ENCODE measurements at regions not wholly inside any gene's neighbourhood (a gene's known extent, or its start where the extent isn't known, plus 50 kb on each side); places are given as distances from the start of the nearest gene placed in this dataset.
"Not testable (repeated sequence)": the region's sequence is repeated elsewhere in the genome, so short reads cannot be mapped to it uniquely, and the experiment has no call there.

DNA sequence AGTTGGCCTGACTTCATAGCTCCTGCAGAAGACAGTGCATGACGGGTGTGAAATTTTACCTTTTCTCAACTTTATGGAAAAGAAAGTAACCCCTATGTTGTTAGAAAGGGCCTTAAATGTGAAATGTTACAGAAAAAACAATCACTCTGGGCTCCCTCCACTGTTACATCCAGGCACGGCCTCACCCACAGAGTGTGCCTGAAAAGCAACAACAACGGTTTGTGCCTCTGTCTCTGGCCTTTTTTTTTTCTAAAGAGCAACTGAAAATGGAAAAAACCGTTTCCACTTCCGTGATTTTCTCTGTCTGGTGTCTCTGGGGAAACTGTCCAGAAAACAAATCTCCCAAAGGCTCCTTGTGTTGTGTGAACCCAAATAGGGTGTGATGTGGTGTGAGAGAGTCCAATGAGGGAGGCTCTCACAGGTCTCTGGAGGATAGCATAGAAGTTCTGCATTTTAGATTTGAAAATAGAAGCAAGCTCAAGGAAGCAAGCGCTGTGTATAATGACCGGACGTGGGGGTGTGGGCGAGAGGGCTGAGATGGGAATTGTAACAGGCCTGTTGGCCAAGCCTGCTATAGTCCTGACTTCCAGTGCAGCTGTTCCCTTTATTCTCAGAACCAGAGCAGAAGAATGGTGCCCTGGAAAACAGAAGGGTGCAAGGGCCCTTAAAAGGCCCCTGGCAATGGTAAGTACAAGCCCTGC is 221.8 kb upstream of the TUT7 start:
- no peak for DNase-seq (ENCODE audit: low read depth in 3 of 3)

DNA sequence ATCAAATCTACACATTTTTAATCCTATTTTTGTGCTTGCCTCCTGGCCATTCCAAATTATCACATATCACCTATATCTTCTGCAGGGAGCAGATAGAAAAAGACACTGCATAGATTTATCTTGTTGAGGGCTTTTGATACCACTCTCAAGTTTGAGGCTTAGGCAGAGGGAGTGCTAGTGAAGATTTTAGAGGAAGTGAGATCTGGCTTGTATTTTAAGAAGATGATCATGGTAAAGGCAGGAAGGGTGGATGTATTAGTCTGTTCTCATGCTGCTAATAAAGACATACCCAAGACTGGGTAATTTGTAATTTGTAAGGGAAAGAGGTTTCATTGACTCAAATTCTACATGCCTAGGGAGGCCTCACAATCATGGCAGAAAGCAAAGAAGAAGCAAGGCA is 220.9 kb upstream of the TUT7 start:
- no peak for DNase-seq (ENCODE audit: low read depth in 3 of 3)

DNA sequence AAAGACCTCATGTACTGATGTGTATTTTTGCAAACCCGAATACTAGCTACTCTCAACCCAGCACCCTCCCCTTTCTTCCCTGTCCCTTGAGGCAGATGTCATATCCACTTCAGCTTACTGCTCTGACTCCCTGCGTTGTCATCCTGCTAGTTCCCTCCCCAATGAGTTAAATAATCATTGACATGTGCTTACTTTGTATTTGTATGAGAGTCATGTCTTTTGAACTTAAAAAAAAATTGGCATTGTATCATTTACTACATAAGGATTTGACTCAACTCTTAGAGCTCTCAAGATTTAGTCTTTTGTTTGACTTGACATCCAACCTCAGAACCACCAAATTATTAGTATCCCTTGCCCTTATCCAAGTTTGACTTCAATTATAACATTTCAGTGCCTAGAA is 219.7 kb upstream of the TUT7 start:
- DNase-seq (ENCODE audit: low read depth in 3 of 3): no peak

DNA sequence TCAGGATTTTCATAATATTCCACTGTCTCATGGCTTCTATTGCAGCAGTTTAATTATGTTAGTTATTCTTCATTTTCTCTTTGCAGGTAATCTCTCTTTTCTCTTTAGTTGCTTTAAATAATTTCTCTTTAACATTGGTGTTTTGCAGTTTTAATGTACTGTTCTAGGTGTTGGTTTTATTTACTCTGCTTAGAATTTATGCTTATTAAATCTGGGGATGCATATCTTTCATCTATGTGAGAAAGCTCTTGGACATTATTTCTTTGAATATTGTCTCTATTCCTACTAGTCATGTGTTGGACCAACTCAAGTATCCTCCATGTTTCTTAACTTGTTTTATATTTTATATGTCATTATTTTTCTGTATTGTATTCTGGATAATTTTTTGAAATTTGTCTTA is 218.7 kb upstream of the TUT7 start:
- no peak for DNase-seq (ENCODE audit: low read depth in 3 of 3)

DNA sequence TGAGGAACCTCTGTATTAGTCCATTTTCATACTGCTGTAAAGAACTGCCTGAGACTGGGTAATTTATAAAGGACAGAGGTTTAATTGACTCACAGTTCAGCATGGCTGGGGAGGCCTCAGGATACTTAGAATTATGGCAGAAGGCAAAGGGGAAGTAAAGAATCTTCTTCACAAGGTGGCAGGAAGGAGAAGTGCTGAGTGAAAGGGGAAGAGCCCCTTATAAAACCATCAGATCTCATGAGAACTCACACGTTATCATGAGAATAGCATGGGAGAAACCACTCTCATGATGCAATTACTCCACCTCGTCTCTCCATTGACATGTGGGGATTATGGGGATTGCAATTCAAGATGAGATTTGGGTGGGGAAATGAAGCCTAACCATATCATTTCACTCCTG is 211.4 kb upstream of the TUT7 start:
- not testable (repeated sequence) for DNase-seq (ENCODE audit: low read depth in 3 of 3)

DNA sequence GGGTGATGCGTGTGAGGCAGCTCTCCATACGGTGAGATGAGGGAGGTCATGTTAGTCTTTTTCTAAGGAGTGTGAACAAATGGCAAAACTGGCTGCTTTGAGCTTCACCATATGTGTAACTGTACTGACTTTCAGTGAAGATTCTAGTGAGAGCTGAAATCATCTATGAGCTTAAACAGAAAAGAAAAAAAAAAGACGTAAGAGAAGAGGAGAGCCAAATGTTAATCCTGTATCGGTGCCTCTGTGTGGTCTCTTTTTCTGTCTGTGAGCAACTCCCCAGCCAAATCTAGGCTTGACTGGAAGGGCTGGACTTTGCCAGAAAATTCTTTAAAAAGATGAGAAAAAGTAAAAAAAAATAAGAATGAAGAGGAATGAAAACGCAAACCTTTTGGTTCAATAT is 209.7 kb upstream of the TUT7 start:
- DNase-seq (ENCODE audit: low read depth in 3 of 3): no peak

DNA sequence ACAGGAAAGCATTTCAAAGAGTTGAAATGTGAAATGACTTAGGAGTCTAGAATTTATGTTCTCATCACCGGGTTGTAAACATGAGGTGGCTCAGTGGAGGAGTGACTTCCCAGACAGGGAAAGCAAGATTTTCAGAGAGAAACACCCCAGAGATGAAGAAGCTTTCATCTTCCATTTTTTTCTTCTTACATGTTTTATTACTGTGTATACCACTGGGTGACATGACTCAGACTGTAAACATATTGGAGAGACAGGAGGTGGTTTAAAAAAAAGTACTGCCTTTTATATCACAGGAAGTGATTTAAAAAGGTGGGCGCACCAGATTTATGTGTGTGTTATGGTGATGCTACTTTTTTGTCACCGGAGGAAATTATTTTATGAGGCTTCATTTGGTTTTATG is 209.1 kb upstream of the TUT7 start:
- no peak for DNase-seq (ENCODE audit: low read depth in 3 of 3)

DNA sequence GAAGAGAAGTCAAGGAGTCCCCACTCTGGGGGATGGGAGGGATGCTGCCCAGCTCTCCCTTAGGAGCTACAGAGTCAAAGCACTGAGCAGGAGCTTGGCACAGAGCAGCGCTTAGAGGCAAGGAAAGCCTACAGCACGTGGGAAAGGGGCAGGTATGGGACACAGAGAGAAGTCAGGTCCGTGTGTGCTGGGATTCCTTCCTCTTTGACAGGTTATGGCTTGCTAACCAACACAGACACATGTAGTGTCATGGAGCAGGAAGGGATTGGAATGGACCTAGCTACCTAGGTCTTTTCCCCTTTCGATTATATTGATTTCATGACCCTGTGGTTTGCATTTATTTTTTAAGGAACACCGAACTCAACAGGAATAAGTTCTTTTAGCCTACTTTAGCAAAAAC is 208.5 kb upstream of the TUT7 start:
- no peak for DNase-seq (ENCODE audit: low read depth in 3 of 3)

DNA sequence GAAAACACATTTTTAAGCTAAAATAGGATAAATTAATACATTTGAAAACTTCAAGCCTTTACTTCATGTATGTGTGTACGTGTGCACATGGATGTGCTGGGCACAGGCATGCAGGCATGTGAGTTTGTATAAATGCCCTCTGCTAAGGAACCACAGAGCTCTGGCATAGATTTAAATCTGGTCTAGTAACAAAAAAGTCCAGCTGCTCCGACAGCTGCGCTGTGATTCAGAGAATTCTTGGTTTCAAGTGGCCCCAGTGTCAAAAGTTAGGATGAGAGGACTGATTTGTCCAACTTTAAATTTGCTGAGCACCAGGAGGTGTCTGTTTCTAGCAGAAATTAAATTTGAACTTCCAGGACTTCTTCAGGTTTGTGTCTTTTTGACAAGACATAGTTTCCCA is 203.7 kb upstream of the TUT7 start:
- DNase-seq (ENCODE audit: low read depth in 3 of 3): no peak

DNA sequence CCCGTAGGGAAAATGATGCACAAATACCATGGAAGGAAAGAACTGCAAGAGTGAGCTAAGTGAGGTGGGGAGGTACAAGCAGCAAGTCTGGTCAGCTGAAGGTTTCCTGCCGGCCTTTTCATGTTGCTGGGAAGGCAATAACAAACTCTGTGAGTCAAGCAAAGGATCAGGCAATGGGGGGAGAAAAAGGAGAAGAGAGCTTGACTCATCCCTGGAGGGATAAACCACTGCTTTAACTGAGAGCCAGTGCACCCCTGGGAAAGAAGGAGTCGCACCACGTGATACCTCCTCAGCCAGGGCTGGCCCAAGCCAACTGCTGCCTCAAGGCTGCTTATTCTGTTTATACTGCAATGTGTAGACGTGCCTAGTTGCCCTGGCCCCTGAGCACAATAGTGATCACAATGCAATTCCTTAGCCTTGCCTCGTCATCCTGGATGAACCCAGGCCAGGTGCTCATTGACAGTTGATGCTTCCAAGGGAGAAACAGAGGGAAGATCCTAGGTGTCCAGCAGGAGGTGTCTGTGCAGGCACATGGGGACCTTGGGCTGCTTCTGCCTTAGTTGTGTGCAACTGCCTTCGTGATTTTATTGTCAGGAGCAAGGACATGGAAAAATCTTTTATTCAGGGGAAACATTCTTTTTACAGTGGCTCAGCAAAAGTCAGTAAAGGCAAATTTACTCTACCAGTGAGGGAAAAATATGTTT is 203.0 kb upstream of the TUT7 start:
- no peak for DNase-seq (ENCODE audit: low read depth in 3 of 3)

DNA sequence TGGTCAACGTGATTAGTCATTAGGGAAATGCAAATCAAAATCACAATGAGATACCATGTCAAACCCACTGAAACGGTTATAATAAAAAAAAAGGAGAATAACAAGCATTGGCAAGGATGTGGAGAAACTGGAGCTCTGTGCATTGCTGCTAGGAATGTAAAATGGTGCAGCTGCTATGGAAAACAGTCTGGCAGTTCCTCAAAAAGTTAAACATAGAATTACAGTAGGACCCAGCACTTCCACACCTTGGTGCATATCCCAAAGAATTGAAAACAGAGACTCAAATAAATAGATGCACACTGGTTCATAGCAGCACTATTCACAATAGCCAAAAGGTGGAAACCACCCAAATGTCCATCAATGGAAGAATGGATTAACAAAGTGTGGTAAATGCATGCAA is 201.5 kb upstream of the TUT7 start:
- DNase-seq (ENCODE audit: low read depth in 3 of 3): no peak

DNA sequence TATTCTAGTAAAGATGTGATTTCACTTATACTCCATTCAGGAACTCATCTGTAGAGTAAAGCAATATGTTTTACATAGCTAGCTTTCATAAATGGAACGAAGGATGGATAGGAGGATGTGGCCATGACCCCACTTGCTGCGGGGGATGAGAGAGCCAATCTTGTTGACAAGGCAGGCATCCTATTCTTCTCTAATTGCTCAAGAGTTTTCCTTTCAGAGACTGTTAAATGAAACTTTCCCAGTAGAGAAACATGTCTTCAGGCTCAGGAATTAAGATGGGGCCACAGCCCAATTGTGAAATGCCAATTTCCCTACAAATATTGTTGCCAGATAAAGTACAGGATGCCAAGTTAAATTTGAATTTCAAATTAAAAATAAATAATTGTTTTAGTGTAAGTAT is 196.2 kb upstream of the TUT7 start:
- no peak for DNase-seq (ENCODE audit: low read depth in 3 of 3)

DNA sequence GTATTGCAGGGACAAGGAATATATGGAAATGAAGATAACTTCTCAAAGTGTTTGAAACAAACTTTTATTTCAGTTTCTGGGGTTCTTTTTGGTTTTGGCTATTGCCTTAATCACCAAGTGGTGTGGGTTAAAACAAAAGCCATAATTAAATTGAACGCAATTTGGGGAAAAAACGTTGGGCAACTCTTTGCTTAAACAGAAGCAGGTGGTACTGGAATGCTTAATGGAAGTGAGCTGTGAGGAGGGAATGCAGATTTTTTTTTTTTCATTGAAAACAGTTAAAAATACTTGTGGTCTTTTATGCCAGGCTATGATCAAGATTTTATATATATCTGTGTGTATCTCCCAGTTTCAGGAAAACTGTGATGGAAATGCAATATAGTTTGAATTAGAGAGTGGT is 195.7 kb upstream of the TUT7 start:
- DNase-seq (ENCODE audit: low read depth in 3 of 3): no peak

DNA sequence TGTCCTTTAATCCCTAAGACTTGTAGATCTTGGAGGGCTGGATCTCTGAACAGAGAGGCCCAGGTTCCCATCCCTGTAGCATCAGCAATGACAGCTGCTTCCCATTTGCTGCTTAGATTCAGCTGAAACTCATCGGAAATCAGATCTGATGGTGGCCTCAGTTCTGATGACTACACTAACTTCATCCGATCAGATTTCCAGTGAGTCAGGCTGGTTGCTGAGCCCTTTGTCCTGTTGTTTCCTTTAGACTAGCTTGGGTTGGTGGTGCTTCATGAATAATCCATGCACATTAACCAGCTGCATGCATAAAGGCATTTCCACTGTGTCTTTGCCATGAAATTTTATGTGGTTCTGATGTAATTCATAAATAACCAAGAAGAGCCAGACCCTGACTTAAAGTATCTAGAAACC is 195.2 kb upstream of the TUT7 start:
- no peak for DNase-seq (ENCODE audit: low read depth in 3 of 3)

DNA sequence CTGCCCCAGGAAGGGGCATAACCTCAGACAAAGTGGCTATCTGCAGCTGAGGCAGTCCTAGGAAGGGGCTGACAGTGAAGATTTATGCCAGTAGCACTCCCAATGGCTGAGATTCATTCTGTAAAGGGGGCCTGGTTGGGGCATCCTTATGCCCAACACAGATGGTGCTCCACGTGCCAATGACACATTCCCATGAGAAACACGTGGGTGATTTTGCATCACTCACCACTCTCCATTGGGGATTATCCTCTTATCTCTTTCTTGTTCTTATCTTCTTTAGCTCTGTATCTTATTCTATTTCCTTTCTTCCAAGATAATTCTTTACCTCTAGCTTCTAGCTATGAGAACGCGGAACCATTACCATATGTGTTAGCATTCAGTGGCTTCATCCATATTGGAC is 194.0 kb upstream of the TUT7 start:
- DNase-seq (ENCODE audit: low read depth in 3 of 3): no peak

DNA sequence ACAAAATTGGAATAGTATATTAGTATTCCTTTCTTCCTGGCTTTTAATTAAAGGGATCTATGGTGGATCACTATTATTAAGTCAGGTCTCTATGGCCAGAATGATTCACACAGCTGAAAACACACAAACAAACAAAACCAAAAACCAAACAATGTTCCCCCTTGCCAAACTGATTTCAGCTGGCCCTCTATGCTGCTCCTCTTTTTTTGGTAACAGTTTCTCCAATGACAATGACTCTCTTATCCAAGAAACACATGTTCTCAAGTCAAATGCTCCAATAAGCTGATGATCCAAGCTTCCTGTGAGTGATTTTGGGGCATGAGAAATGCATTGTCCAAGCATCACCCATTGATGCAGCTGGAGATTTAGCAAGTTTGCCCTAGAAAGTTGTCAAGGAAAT is 193.4 kb upstream of the TUT7 start:
- DNase-seq (ENCODE audit: low read depth in 3 of 3): no peak

DNA sequence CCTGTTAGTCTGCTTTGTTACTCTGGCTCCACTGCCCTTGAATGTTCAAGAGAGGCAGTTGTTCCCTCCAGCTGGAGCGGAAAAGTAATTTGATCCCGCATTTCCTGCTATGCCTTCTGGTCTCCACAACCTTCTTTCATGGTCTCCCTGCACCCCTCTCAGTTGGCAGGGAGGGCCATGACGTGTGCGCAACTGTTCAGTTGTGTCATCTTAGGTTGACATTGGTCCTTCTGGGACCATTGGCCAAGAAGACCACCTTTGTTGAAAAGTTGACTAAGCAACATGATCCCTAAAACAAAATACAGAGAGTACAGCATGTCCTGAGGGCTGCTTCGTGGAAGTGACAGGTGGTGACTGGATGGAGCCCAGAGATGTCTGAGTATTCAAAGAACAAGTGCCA is 192.5 kb upstream of the TUT7 start:
- DNase-seq (ENCODE audit: low read depth in 3 of 3): no peak

DNA sequence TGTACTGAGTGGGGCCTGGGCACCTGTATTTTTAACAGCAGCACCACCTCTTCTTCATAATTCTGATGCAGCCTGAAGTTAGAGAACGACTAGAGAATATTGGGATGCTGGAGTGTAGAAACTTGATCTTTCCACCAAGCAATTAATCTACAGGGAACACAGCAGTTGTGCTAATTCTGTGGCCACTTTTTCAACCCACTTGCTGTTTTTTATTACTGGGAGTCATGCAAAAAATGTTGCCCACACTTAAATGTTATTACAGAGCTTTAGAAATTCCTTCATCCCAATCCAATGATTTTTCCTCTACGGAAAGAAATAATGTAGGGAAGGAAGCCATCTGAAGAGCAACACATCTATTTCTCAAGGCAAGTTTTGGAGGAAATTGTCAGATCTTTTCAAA is 190.9 kb upstream of the TUT7 start:
- DNase-seq (ENCODE audit: low read depth in 3 of 3): no peak

DNA sequence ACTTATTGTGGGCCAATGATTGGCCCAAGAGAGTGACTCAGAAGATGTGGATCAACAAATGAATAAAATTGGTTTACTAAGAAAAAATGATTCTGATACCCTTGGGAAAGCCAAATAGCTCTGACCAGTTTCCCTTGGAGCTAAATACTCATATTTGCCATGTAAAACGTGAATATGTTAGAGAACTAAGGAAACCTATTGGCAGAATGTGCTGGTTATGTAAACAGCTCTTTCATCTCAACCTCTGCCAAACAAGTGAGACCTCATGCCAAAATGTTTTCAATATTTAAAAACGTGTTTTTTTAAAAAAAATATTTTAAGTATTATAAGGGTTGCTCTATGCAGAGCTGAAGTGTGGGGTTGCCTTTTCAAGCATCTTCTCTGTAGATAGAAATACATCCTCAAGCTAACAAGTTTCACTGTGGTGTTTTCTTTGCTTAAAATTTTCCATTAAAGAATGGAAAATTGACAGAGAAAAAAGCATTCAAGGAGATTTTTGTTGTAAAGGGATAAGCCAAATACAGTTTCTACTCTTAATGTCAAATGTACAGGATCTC is 186.9 kb upstream of the TUT7 start:
- no peak for DNase-seq (ENCODE audit: low read depth in 3 of 3)

DNA sequence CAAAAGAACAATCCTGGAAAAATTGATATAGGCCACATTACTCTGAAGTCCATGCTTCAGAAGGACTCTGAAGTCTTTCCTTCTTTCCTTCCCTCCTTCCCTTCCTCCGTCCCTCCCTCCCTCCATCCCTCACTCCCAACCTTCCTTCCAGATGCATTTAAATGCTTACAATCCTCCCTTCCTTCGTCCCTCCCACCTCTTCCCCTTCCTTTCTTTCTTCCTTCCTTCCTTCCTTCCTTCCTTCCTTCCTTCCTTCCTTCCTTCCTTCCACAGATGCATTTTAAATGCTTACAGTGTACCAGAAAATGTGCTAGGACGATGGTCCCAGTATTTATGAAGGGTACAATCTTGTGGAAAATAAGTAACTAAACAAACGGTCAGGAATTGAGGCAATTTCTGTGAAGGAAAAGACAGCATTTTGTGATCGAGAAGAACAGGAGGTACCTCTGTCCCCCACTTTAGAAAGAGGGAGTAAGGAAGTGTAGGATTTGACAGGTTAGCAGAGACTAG is 181.3 kb upstream of the TUT7 start:
- no peak for DNase-seq (ENCODE audit: low read depth in 3 of 3)

DNA sequence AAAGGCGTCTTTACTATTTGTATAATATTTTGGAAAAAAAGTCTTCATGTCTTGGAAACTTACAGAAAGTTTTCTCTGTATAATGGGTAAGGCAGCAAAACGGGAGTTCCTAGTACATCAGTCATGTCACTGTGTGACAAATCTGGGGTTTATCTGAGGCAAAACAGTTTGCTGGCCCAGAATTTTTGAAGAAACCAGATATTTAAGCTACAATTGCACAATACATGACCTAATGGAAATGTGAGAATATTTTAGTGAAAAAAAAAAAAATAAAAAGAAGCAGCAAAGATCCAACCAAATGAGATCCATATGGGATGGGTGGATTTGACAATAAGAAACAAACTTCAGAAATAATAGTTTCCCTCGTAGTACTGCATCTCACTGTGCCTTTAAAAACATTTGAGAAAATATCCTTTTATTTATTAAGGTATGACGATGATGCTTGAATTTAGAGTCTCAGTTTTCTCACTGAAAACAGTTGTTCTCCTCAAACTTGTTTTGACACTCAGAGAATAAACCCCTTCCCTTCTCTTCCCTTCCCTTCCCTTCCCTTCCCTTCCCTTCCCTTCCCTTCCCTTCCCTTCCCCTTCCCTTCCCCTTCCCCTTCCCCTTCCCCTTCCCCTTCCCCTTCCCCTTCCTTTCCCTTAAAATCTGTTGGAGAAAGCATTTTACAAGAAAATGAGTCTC is 180.5 kb upstream of the TUT7 start:
- no peak for DNase-seq (ENCODE audit: low read depth in 3 of 3)

DNA sequence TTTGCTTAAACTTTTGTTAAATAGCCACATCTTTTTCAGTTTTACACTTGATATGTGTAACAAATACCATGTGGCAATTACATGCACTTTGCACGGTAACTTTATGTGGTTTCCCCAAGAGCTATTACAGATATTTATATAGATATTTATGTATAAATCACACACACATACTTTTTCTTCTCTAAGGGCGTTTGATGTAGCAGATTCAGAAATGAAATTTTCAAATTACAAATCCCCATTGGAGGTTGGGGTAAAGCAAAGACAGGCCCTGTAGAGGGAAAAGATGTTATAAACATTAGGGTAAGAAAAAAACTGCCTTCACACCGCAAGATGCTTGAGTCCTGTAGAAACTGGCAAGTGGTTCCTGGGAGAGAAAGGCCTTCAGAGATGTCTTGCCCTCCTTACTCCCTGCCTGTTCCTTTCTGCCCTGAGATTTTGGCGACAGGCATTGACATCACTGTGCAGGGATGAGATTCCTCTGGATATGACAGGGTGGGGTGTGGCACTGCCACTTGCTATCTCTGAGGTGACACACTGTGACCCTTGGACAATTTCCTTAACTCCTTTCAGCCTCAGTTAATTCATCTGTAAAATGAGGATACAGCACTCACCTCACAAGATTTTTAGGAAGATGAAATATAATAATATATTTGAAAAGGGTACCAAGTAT is 177.9 kb upstream of the TUT7 start:
- DNase-seq (ENCODE audit: low read depth in 3 of 3): no peak

Measured in stimulated activated CD4-positive, alpha-beta T cell treated with anti-CD3 and anti-CD28 coated beads, TNF-alpha, amount 100 ng/mL, for 24 hours (primary cell).